Lung microvascular endothelial cell (primary cell): ENCODE measurements at regions not wholly inside any gene's neighbourhood (a gene's known extent, or its start where the extent isn't known, plus 50 kb on each side); places are given as distances from the start of the nearest gene placed in this dataset.
"Not testable (repeated sequence)": the region's sequence is repeated elsewhere in the genome, so short reads cannot be mapped to it uniquely, and the experiment has no call there.

Experiments
- DNase-seq, 2 donors: peaks; one replicate each; pipeline versions ENCODE4 v3.0.0 to v3.0.0-alpha.2; 2010; ENCODE audit warnings: low read depth in 2 of 2

DNA sequence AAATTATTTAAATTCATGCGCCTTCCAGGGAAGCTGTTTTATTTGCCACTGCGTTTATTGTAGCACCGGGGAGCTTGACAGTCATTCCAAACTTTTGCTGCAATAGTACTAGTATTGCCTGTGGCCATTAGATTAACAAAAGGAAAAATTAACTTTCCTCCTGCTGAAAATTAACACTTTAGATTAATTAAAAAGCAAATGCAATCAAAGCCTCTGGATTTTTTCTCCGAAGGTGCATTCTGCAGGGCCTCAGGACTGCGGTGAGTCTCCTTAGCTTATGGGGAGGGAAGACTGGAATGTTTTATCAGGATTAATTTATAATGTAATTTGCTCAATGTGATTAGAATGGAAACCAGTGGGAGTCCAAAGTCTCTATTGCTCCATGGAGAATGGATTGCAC, 456.4 kb upstream of the CFAP20DC start:
- no peak for DNase-seq

DNA sequence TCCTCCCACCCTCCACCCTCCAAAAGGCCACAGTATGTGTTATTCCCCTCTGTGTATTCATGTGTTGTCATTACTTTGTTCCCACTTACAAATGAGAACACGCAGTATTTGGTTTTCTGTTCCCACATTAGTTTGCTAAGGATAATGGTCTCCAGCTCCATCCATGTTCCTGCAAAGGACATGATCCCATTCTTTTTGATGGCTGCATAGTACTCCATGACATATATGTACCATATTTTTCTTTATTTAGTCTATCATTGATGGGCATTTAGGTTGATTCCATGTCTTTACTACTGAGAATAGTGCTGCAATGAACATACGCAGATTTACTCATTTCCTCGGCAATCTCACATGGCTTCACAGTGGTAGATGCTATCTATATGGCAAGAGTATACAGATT, 453.6 kb upstream of the CFAP20DC start:
- no peak for DNase-seq

DNA sequence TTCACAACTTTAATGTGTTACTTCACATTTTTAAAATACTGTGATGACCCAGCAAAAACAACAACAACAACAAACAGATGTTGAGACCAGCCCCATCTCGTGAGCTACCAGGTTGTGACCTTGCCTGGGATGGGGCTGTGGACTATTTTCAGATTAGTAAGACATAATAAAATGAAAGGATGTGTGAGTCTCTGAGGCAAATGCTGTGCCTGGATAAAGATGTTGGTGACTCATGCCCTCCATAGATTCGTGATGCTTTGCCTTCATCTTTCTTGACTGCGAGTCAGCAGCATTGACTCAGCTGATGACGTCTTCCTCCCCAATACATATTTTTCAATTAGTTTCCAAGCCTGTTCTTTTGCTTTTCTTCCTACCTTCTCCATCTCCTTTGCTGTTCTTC, 453.0 kb upstream of the CFAP20DC start:
- no peak for DNase-seq

DNA sequence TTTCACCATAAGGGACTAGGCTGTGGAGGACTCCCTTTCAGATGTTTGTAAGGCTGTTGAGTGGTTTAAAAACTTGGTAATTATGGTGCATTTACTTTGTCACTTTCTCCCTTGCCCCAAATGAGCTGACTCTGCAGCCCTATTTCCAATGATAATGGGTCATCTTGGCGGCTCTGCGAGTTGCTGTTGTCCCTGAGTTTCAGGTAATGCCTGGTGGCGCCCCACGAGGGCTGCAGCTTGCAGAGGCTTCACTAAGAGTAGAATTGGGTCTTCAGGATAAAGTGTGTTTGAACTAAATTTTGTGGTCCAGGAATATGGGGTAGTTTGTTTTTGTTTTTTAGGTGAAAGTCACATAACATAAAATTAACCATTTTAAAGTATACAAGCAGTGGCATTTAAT, 450.1 kb upstream of the CFAP20DC start:
- no peak for DNase-seq

DNA sequence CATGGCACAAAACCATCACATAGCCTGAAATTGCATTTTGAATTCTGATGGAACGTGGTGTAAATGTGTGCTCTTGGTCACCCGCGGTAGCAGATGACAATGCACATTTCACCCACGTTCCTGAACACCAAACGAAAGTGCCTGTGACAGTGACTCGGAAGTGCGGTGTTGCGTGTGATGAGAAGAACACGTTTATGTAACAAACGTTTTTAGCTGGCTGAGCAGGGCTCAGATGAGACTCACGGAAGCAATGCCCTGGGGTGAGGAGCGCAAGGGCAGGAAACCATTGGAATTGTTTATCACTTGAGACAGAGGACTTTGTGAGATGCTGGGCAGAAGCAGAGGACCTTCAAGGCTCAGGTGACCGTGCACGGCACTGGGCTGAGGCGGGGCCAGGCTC, 449.2 kb upstream of the CFAP20DC start:
- DNase-seq: no peak

DNA sequence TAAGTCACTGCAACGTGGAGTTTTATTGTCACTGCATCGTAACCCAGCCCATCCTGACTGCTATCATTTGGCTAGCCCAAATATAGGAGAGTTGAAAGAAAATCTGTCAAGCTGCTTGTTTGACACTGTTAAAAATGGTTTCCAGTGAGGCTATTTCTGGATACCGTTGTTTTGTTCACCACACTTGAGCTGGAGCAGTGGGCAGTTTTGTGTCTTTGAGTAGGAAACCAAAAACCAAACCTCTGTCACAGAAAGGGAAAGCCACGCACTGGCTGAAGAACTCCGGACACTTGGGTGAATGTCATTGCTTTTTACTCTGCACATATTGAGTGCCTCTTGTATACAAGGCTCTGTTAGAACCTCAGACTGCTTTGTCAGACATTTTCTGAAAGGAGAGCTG, 446.4 kb upstream of the CFAP20DC start:
- DNase-seq: no peak

DNA sequence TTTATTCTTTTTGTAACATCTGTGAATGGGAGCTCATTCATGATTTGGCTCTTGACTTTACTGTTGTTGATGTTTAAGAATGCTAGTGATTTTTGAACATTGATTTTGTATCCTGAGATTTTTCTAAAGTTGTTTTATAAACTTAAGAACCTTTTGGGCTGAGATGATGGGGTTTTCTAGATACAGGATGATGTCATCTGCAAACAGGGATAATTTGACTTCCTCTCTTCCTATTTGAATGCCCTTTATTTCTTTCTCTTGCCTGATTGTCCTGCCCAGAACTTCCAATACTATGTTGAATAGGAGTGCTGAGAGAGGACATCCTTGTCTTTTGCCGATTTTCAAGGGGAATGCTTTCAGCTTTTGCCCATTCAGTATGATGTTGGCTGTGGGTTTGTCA, 445.1 kb upstream of the CFAP20DC start:
- DNase-seq: not testable (repeated sequence)

DNA sequence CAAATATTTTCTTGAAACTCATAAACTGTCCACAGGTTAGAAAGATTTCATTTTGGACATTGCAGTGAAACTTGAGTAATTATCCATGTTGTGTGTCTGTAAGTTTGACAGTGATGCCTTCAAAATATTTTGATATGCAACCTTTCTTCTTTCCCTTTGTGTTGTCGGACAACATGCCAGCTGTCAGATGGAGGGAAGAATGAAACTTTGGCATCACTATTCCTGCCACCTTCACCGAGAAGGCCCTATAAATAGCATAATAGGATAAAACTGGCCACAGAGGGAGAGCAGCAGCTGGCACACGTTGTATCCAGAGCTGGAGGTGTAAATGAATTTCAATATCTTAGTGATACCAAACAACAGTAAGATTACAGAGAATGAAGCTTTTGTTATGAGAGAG, 436.7 kb upstream of the CFAP20DC start:
- no peak for DNase-seq

DNA sequence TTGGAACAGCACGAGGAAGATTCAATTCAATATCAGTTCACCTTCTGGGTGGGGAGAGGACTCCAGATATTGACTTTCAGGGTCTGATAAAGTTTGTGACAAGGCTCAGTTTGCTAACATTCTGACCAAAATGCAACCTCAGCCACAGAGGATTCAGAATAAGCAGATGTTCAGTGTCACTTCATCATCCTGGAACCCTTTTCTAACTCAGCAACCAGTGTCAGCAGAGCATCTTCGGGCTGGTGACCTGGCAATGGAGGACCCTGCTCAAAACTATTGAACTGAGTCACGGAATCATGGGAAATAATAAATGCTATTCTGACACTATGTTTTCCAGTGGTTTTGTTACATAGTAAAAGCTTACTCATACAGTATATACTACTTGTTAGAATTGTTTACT, 433.4 kb upstream of the CFAP20DC start:
- DNase-seq: no peak

DNA sequence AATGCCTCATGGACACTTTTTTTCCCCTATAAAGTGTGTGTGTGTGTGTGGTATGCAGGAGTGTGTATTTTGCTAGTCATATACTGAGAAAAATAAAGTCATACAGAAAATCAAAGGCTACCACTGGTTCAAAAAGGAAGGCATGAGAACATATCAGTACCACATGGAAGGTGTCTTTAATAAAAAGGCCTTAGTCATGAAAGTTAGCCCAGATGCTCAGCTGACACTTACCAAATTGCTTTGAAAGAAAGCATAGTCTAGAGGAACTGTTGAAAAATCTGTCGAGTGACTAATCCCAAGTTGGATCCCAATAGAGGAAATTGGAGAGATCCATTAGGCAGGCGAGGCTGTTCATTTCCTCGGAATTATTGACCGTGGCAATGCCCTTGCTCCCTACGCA, 432.9 kb upstream of the CFAP20DC start:
- no peak for DNase-seq

DNA sequence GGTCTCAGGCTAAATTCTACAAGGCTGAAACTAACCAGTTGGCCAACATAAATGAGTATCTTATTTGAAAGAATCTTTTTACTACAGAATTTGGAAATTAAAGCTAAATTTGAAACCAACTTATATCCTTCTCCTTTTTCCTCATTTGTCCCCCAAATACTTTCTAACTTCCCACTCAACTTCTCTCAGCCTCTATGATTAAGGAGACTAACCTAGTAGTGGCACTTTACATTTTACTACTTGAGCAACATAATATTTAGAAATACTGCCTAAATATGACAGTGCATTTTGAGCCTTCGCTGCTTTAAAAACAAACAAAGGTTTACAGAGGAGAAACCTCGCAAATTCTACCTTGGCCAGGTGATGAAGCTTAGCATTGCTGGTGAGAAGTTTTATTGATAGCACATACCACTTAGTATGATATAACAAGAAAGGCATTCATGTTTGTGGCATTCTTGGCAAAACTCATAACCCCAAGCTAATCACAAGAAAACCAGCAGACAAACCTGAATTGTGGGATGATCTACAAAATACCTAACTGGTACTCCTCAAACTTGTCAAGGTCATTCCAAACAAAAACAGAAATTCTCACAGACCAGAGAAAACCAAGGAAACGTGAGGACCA, 432.1 kb upstream of the CFAP20DC start:
- no peak for DNase-seq

DNA sequence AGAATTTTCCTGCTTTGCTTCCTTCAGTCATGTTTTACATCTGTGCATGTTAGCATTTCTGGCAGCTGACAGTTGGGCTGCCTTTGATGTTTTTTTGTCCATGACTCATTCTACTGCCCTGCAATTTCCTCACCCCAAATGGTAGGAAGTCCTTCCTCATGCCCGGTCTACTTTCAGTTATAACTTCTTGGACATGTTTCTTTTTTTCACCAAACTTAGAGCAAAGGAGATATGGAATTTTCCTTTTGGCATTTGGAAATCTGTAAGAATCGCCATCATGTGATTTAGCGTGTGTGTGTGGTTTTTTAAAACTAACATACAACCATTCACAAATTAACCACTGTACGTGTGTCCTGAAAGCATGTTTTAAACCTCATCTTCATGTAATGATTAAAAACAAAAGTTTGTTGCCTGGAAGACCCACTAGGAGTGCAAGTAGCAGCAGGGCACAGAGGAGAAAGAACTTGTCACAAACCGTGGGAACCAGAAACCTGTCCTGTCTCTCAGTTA, 430.7 kb upstream of the CFAP20DC start:
- peak in 1 of 2 donors; percentile 9 for DNase-seq

DNA sequence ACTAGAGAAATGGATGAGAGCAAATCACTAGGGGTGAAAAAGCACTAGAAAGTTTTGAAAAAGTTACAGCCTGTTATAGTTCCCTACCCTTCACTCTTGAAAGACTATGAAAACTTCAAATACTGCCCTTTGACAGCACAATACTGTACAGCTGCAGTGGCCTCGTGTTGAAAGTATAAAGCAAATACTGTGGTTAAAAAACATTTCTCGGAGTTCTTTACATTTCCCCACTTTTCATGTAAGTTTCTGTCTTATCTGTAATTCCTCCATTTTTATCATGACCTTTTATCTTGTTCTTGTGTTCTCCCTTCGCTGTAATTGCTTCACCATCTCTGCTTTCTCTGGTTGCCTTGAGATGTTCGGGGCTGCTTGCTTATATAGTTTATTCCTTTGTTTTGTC, 423.8 kb upstream of the CFAP20DC start:
- DNase-seq: no peak

DNA sequence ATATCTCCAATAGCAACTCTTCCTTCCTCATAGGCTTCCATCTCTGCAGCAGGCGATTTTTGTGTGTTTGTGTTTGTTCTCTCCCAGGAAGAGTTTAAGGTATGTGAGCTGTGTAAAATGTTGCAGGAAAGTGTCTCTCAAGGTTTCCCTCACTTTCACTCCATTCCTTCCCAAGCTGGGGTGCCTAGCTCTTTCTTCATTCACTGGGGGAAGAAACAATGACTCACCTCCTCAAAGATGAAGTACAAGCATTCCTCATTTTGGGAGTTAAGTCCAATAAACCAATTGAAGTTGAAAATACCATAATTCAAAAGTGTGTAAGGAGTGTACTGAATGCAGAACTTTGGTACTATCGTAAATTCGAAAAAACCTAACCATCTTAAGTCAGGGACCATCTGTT, 422.7 kb upstream of the CFAP20DC start:
- DNase-seq: no peak

DNA sequence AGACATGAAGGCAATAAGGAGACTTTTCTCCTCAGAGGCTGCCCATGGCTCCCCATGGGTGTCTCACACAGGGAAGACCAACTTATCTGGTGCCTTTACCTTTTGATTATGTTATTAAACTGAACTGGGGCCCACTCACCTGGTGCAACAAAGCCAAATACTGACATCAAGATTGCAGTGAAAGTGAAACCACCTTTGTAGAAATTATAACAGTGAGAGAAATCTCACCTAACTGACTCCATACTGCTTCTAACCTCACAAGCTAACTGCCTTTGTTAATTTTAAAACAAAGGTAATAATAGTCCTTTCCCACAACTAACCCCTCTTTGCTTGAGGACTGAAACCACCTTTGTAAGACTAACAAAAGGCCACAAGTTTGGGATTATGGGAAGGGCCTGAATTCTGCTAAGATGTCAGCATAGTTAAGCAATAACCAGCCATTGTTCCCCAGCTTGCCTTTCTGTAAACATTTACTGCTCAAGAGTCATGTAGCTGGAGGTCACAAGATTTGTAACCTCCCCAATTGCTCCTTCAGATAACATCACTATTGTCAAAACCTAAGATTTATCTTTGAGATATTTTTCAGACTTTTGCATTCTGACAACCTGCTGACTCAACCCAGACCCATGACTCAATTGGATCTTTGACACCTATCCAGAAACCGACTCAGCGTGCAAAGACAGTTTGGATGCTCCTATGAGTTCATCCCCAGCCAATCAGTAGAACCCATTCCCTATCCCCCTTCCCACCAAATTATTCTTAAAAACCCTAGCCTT, 420.3 kb upstream of the CFAP20DC start:
- DNase-seq: no peak

DNA sequence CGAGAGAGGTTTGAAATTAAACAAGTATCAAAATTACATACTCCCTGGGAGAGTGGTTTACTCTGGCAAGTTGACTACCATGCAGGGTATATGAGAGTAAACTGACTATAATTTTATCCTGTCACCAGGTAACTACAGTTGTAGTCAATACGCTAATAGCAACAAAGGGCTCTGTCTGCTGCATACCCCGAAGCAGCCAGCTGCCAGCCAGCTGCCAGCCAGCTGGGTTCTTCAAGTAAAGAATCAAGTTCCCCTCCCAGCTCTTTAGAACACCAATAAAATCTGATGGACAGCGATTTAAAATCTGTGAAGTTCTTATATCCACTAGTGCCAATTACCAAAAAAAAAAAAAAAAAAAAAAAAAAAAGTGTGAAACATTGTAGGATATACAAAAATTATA, 417.7 kb upstream of the CFAP20DC start:
- no peak for DNase-seq

DNA sequence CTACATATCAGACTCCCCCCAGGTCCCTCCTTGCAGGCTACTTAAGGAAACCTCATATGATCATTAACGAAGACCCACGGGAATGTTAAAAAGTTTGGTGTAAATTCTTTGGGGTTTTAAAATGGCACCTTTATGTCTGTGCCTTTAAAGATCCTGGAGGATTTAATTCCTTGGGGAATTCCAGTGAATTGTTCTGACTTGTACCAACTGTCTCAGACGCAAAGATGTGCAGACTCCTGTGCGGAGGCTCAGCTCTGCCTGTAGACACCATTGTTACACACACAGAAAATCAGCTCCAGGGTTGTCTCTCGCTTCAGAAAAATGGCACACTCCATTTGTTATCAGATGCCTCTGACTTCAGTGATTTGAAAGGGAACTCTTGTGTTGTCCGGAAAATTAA, 414.4 kb upstream of the CFAP20DC start:
- DNase-seq: no peak

DNA sequence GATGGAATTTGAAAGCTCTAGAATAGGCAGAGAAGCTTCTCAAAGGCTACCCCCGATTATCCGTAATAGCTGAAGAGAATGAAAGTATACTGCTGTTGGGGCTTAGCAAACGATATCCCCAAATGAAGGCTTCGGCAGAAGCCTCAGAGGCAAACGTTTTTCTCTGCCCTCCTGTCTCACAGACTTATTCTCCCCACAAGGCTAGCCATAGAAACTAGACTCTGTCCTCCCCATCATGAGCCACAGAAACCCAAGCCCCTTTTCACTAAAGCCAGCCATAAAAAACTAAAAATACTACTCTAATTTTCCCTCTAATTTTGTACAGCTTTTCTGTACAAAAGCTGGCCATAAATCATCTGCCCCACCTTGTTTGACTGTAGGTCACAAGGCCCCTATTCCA, 413.4 kb upstream of the CFAP20DC start:
- no peak for DNase-seq

DNA sequence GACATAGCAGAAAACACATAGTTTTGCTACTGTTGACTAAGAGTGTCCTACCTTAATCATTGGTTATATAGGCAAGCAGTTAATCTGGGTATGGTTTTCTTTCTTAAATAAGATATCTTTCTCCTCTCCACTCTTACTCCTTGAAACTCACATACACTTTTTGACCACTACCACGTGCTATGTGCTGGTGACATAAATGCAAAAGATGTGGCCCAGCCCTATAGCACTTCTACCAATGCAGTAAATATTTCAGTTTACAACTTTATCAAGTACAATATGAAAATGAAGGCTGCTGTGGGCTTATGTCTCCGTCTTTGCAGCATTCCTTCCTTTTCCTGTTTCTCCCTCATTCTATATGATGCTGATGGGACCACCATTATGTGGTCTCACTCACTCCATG, 410.2 kb upstream of the CFAP20DC start:
- DNase-seq: no peak

DNA sequence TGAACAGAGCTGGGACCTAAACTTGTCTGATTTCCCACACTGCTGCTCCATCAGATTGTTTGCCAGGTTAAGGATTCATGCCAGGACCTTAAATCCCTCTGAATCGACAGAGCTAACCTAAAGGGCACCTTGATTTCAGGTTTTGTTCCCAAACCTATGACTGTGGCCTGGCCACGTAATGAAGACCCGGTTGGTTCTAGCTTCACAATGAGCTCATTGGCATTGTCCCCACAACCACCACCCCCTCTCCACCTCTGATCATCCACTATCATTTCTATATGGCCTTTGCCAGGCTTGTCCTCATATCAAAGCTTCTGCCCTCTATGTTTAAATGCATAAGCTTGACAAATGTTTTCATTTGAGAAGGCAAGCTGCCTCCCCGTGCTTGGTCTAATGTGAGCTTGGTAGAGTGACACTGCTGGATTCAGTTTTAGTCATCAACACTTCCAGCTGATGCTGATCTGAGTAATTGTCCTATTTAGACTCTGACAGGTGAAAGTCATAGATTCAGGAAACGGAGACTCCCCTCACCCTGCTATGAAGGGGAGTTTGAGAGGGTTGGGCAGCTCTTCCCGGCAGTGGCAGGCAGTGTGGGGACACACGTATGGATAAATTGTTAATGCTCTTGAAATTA, 407.1 kb upstream of the CFAP20DC start:
- no peak for DNase-seq

DNA sequence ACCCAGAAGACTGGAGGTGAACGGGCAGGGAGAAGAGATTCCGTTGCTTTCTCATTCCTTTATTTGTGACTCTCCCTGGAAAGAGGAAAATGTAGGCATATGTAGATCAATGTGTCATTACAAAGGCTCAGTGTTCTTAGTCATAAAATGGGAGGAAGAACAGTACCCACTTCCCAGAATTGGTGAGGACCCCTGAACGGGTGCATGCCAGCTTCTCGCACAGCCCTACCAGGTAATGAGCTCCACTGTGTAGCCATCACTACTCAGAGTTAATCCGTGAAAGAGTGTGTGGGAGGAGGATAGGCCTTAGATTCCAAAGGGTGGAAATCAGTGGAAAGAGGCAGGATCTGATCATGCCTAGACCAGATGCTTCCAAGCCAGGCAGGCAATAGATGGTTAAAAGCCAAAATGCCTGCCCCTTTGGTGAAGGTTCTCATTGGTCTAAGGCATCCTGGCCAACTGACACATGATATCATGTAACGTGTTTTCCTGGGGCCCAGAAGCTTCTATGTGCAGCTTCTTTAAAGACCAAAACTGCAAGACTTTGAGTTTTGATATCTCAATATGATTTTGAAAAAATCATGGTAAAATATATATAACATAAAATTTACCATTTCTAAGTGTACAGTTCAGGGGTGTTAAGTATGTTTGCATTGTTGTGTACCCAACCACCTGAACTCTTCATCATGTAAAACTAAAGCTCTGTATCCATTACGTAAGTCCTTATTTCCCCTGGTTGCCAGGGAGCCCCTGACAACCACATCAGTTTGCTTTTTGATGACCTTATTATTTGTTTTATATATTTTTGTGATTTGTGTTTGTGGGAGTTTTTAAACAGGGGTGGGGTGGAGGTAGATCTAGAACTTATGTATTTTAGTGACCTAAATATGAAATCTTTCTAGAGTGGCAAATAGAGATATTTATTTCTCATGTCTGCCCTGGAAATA, 402.2 kb upstream of the CFAP20DC start:
- no peak for DNase-seq
